KMS-11 (cell line): ENCODE measurements at regions not wholly inside any gene's neighbourhood (a gene's known extent, or its start where the extent isn't known, plus 50 kb on each side); places are given as distances from the start of the nearest gene placed in this dataset.
"Not testable (repeated sequence)": the region's sequence is repeated elsewhere in the genome, so short reads cannot be mapped to it uniquely, and the experiment has no call there.

Experiments
- H2AFZ ChIP-seq: fragments of 200-600 bp; sonication (generic); 2 replicates; pipeline ENCODE4 v1.6.1; 2016; ENCODE audit warnings: antibody characterized with exemption, mixed run types, low read depth
- H3K27ac ChIP-seq: fragments of 200-600 bp; sonication (generic); 2 replicates; pipeline ENCODE4 v1.6.1; 2016; ENCODE audit warnings: mild to moderate bottlenecking, mixed run types
- H3K27me3 ChIP-seq: fragments of 200-600 bp; sonication (generic); 2 replicates; pipeline ENCODE4 v1.6.1; 2017; ENCODE audit warnings: mild to moderate bottlenecking, low read depth, mixed run types, moderate library complexity; ENCODE audit not compliant: insufficient read depth
- H3K36me3 ChIP-seq: fragments of 200-600 bp; sonication (generic); 2 replicates; pipeline ENCODE4 v1.6.1; 2017; ENCODE audit warnings: mild to moderate bottlenecking, mixed run types; ENCODE audit not compliant: insufficient read depth
- H3K4me1 ChIP-seq: fragments of 200-600 bp; sonication (generic); 2 replicates; pipeline ENCODE4 v1.6.1; 2016; ENCODE audit warnings: mild to moderate bottlenecking, low read depth, mixed run types; ENCODE audit not compliant: poor library complexity, severe bottlenecking
- H3K4me2 ChIP-seq: fragments of 200-600 bp; sonication (generic); 2 replicates; pipeline ENCODE4 v1.7.0; 2016; ENCODE audit warnings: mild to moderate bottlenecking, mixed run types
- H3K4me3 ChIP-seq: fragments of 200-600 bp; sonication (generic); IDR thresholded peaks from 2 replicates; pipeline ENCODE4 v1.6.1; 2017; ENCODE audit warnings: low read depth, low read length, mixed read lengths; ENCODE audit not compliant: insufficient read depth
- H3K79me2 ChIP-seq: fragments of 200-600 bp; sonication (generic); 2 replicates; pipeline ENCODE4 v1.6.1; 2016; ENCODE audit warnings: low read depth, mixed run types; ENCODE audit not compliant: insufficient read depth
- H3K9ac ChIP-seq: fragments of 200-600 bp; sonication (generic); 2 replicates; pipeline ENCODE4 v1.6.1; 2016; ENCODE audit warnings: mild to moderate bottlenecking, mixed run types
- H4K20me1 ChIP-seq: fragments of 200-600 bp; sonication (generic); 2 replicates; pipeline ENCODE4 v1.6.1; 2016; ENCODE audit warnings: mild to moderate bottlenecking, mixed run types; ENCODE audit not compliant: insufficient read depth
- CTCF ChIP-seq: fragments of 200-600 bp; sonication (generic); conservative IDR thresholded peaks from 2 replicates; pipeline ENCODE4 v1.6.1; 2017; ENCODE audit warnings: low read depth, mild to moderate bottlenecking, antibody characterized with exemption, low read length, moderate library complexity, mixed read lengths

- no peak for TF ChIP-seq CTCF
- no peak overlapping the region for H3K4me2 ChIP-seq
These were observed 70.1 kb downstream of the FBXO4 start for GRCh38 chr5:41995193-41995592.

GRCh38 chr5:42001673-42002072 is 76.6 kb downstream of the FBXO4 start:
- Histone ChIP-seq H3K27me3 (no peaks in the 10 kb centered on the region), H3K4me2 (no peak overlapping the region), H3K27ac (no peak overlapping the region), H3K4me3 (no peak overlapping the region), H3K79me2 (no peaks in the 10 kb centered on the region), H2AFZ (no peak overlapping the region), H4K20me1 (no peaks in the 10 kb centered on the region), H3K4me1 (no peaks in the 10 kb centered on the region), H3K36me3 (no peaks in the 10 kb centered on the region), H3K9ac (no peak overlapping the region)
- TF ChIP-seq CTCF, result no peak

More at GRCh38 chr5:41995193-41995592, 70.1 kb downstream of the FBXO4 start:
- H4K20me1 ChIP-seq, result no peaks in the 10 kb centered on the region
- H3K36me3 ChIP-seq, result no peaks in the 10 kb centered on the region
- H2AFZ ChIP-seq, result no peak overlapping the region
- no peaks in the 10 kb centered on the region for H3K27me3 ChIP-seq
- H3K27ac ChIP-seq, result no peak overlapping the region
- no peak overlapping the region for H3K9ac ChIP-seq
- no peaks in the 10 kb centered on the region for H3K79me2 ChIP-seq
- H3K4me3 ChIP-seq, result no peak overlapping the region
- H3K4me1 ChIP-seq, result no peaks in the 10 kb centered on the region

GRCh38 chr5:42003852-42004251 is 78.8 kb downstream of the FBXO4 start:
- H3K4me1 ChIP-seq, H3K4me3 ChIP-seq, H3K79me2 ChIP-seq, H3K27me3 ChIP-seq, H3K9ac ChIP-seq, H2AFZ ChIP-seq, H3K27ac ChIP-seq, H4K20me1 ChIP-seq, H3K4me2 ChIP-seq, H3K36me3 ChIP-seq: not testable (repeated sequence)

- Histone ChIP-seq H3K27me3 (no peaks in the 10 kb centered on the region), H3K4me1 (no peaks in the 10 kb centered on the region), H3K36me3 (no peaks in the 10 kb centered on the region), H2AFZ (no peak overlapping the region), H3K4me3 (no peak overlapping the region), H3K9ac (no peak overlapping the region), H3K27ac (no peak overlapping the region), H3K4me2 (no peak overlapping the region), H3K79me2 (no peaks in the 10 kb centered on the region), H4K20me1 (no peaks in the 10 kb centered on the region)
- peak; percentile 90 for TF ChIP-seq CTCF
These were observed 80.6 kb downstream of the FBXO4 start for GRCh38 chr5:42005561-42006153.

GRCh38 chr5:42013561-42013960 is 88.5 kb downstream of the FBXO4 start:
- no peaks in the 10 kb centered on the region for H4K20me1 ChIP-seq
- no peak for TF ChIP-seq CTCF
- no peaks in the 10 kb centered on the region for H3K79me2 ChIP-seq
- no peaks in the 10 kb centered on the region for H3K36me3 ChIP-seq
- no peaks in the 10 kb centered on the region for H3K4me1 ChIP-seq
- H3K4me2 ChIP-seq, result no peak overlapping the region
- H3K4me3 ChIP-seq, result no peak overlapping the region
- no peak overlapping the region for H3K27ac ChIP-seq
- H3K27me3 ChIP-seq, result no peaks in the 10 kb centered on the region
- H3K9ac ChIP-seq, result no peak overlapping the region
- H2AFZ ChIP-seq, result no peak overlapping the region
